ENCODE measurements at regions not wholly inside any gene's neighbourhood (a gene's known extent, or its start where the extent isn't known, plus 50 kb on each side); places are given as distances from the start of the nearest gene placed in this dataset.

GRCh38 chr16:54344646-54345630 is 58.4 kb upstream of the IRX3 start:
- DNase-seq (ENCODE audit: low read depth), result no peak
- no peak for TF ChIP-seq CTCF (conservative IDR thresholded peaks at IDR 0.05; ENCODE audit: low read length)
- H3K4me3 ChIP-seq (ENCODE audit: low read length), result no peak overlapping the region

GRCh38 chr16:54342966-54343365 is 56.4 kb upstream of the IRX3 start:
- peak; percentile 65 for DNase-seq (ENCODE audit: low read depth)
- TF ChIP-seq CTCF (conservative IDR thresholded peaks at IDR 0.05; ENCODE audit: low read length), result no peak

GRCh38 chr16:54341892-54342776 is 55.5 kb upstream of the IRX3 start:
- DNase-seq (ENCODE audit: low read depth), result peak; percentile 74
- H3K4me3 ChIP-seq (ENCODE audit: low read length), result no peak overlapping the region
- no peak for TF ChIP-seq CTCF (conservative IDR thresholded peaks at IDR 0.05; ENCODE audit: low read length)

More at GRCh38 chr16:54342966-54343365, 56.4 kb upstream of the IRX3 start:
- no peak overlapping the region for H3K4me3 ChIP-seq (ENCODE audit: low read length)

- DNase-seq (ENCODE audit: low read depth), result no peak
- TF ChIP-seq CTCF (conservative IDR thresholded peaks at IDR 0.05; ENCODE audit: low read length), result no peak
- H3K4me3 ChIP-seq (ENCODE audit: low read length), result no peak overlapping the region
These were observed 53.9 kb upstream of the IRX3 start for GRCh38 chr16:54340531-54340930.

GRCh38 chr16:54336631-54337204 is 50.1 kb upstream of the IRX3 start:
- DNase-seq (ENCODE audit: low read depth), result no peak
- no peak overlapping the region for H3K4me3 ChIP-seq (ENCODE audit: low read length)
- no peak for TF ChIP-seq CTCF (conservative IDR thresholded peaks at IDR 0.05; ENCODE audit: low read length)
